Activated CD4-positive, alpha-beta T cell treated with anti-CD3 and anti-CD28 coated beads for 36 hours (primary cell): ENCODE measurements at regions not wholly inside any gene's neighbourhood (a gene's known extent, or its start where the extent isn't known, plus 50 kb on each side); places are given as distances from the start of the nearest gene placed in this dataset.

Experiments
- ATAC-seq: fragments of 200-7000 bp; cut with Tn5 transposase; one replicate; pipeline ENCODE4 v1.10.0; 2021; ENCODE audit warnings: mild to moderate bottlenecking, moderate library complexity
- CTCF ChIA-PET: fragments of 350-600 bp; sonication (Branson Sonifier 250); formaldehyde crosslinking; loops from one replicate; lab custom pipeline; 2021; ENCODE audit warnings: antibody characterized with exemption; lab: Charles Lee
- POLR2A ChIA-PET: fragments of 350-600 bp; sonication (Branson Sonifier 250); formaldehyde crosslinking; loops from one replicate; lab custom pipeline; 2021; ENCODE audit warnings: antibody characterized with exemption, inconsistent platforms; lab: Charles Lee
- DNase-seq: peaks from one replicate; pipeline ENCODE4 v3.0.0-alpha.2; 2020
- H3K27ac Mint-ChIP-seq: one replicate; pipeline ENCODE4 v1.8.0; 2021; ENCODE audit warnings: mixed read lengths
- H3K27me3 Mint-ChIP-seq: one replicate; pipeline ENCODE4 v1.8.0; 2021; ENCODE audit warnings: mixed read lengths
- H3K36me3 Mint-ChIP-seq: one replicate; pipeline ENCODE4 v1.8.0; 2021; ENCODE audit warnings: low read depth, mixed read lengths
- H3K4me1 Mint-ChIP-seq: one replicate; pipeline ENCODE4 v1.8.0; 2021; ENCODE audit warnings: mixed read lengths
- H3K4me3 Mint-ChIP-seq: one replicate; pipeline ENCODE4 v1.8.0; 2021; ENCODE audit warnings: mild to moderate bottlenecking, moderate library complexity, mixed read lengths
- H3K9me3 Mint-ChIP-seq: one replicate; pipeline ENCODE4 v1.8.0; 2021; ENCODE audit warnings: low read depth, mixed read lengths
- intact Hi-C, 2 experiments: fragments of 100-400 bp; cut with DNase I in 1 of 2; cut with micrococcal nuclease in 1 of 2; formaldehyde crosslinking; loops; one replicate each; pipeline versions ENCODE4 v1.14.2 to v1.15.1; 2022 to 2024; cut with DNase I, micrococcal nuclease

- Mint-ChIP-seq H3K9me3 (no peaks in the 10 kb centered on the region), H3K4me3 (no peak overlapping the region), H3K4me1 (no peaks in the 10 kb centered on the region), H3K27me3 (no peaks in the 10 kb centered on the region), H3K36me3 (no peaks in the 10 kb centered on the region), H3K27ac (no peak overlapping the region)
- ChIA-PET CTCF (no interaction called here), POLR2A (no interaction called here)
- no peak for DNase-seq
- ATAC-seq = no peak
- intact Hi-C loops = no loop called here
Observed at GRCh38 chr4:84085986-84086385, 413.1 kb downstream of the NKX6-1 start.

GRCh38 chr4:84070289-84070688 is 428.8 kb downstream of the NKX6-1 start:
- ChIA-PET POLR2A (no interaction called here), CTCF (no interaction called here)
- no peak overlapping the region for H3K27ac Mint-ChIP-seq
- ATAC-seq (no peak), DNase-seq (no peak)
- intact Hi-C loops = no loop called here
- no peaks in the 10 kb centered on the region for H3K4me1 Mint-ChIP-seq
- no peak overlapping the region for H3K4me3 Mint-ChIP-seq
- H3K27me3 Mint-ChIP-seq = peaks cover 4% of the 10 kb centered on the region
- H3K9me3 Mint-ChIP-seq = peaks cover 2% of the 10 kb centered on the region
- H3K36me3 Mint-ChIP-seq = no peaks in the 10 kb centered on the region

DNA sequence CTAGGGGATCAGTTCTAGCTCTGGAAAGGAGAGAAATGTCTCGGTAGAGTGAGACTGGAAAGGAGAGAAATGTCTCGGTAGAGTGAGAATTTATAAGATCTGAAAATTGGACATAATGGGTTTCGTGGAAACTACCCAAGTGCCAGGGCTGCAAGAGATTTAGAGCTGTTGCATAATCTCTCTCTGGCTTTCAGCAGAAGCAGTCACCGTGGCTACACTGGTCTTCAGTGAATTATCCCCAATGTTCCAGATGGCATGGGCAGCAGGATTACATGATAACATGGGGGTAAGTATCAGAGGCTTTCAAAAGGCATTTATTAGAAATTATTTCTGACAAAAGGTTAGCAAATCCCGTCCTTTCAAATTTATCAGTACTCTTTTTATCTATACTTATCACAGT is 435.5 kb downstream of the NKX6-1 start:
- ATAC-seq = no peak
- ChIA-PET POLR2A (interaction anchor here (0.7 kb wide), 1 partner anchor 368 kb away, joined by 3 read pairs; no protein-coding TSS in a partner anchor), CTCF (no interaction called here)
- Mint-ChIP-seq H3K36me3 (no peaks in the 10 kb centered on the region), H3K27ac (no peak overlapping the region), H3K27me3 (peaks cover 2% of the 10 kb centered on the region), H3K4me1 (no peaks in the 10 kb centered on the region), H3K4me3 (no peak overlapping the region), H3K9me3 (no peaks in the 10 kb centered on the region)
- DNase-seq = no peak
- intact Hi-C loops = no loop called here

GRCh38 chr4:84058201-84058600 is 440.9 kb downstream of the NKX6-1 start:
- ATAC-seq (no peak), DNase-seq (no peak)
- H3K27me3 Mint-ChIP-seq = peaks cover 2% of the 10 kb centered on the region
- ChIA-PET CTCF (no interaction called here), POLR2A (no interaction called here)
- no peak overlapping the region for H3K27ac Mint-ChIP-seq
- no peaks in the 10 kb centered on the region for H3K36me3 Mint-ChIP-seq
- no peaks in the 10 kb centered on the region for H3K4me1 Mint-ChIP-seq
- intact Hi-C loops = no loop called here
- no peak overlapping the region for H3K4me3 Mint-ChIP-seq
- H3K9me3 Mint-ChIP-seq = no peaks in the 10 kb centered on the region

GRCh38 chr4:84051639-84052038 is 447.5 kb downstream of the NKX6-1 start:
- no peaks in the 10 kb centered on the region for H3K36me3 Mint-ChIP-seq
- DNase-seq = no peak
- ChIA-PET POLR2A (no interaction called here), CTCF (no interaction called here)
- intact Hi-C loops = no loop called here
- no peak for ATAC-seq
- no peaks in the 10 kb centered on the region for H3K27me3 Mint-ChIP-seq
- H3K4me3 Mint-ChIP-seq = no peak overlapping the region
- no peaks in the 10 kb centered on the region for H3K4me1 Mint-ChIP-seq
- peaks cover 2% of the 10 kb centered on the region for H3K9me3 Mint-ChIP-seq
- no peak overlapping the region for H3K27ac Mint-ChIP-seq

DNA sequence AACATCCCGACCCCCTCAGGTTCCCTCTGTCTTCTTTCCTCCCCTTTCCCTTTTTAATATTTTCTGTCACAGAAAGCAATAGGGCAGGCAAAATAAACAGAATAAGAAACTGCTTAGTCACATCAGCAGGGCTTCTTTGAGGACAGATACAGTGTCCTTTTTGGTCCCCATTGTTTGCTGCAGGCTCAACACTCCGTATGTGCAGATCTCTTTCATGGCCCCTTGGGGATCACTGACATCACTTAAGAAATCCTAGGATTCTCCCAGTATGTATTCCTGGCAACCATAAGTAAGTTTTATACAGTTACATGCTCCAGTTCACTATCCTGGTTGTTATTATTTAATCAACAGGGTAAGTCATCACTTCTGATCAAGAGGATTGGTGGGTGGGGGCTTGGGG is 448.0 kb downstream of the NKX6-1 start:
- H3K27ac Mint-ChIP-seq = no peak overlapping the region
- CTCF ChIA-PET = no interaction called here
- H3K4me3 Mint-ChIP-seq = no peak overlapping the region
- ATAC-seq = no peak
- H3K9me3 Mint-ChIP-seq = peaks cover 2% of the 10 kb centered on the region
- no peaks in the 10 kb centered on the region for H3K27me3 Mint-ChIP-seq
- H3K4me1 Mint-ChIP-seq = no peaks in the 10 kb centered on the region
- DNase-seq = no peak
- no peaks in the 10 kb centered on the region for H3K36me3 Mint-ChIP-seq
- POLR2A ChIA-PET = no interaction called here
- intact Hi-C loops = no loop called here

GRCh38 chr4:84050015-84050414 is 449.1 kb downstream of the NKX6-1 start:
- intact Hi-C loops = no loop called here
- Mint-ChIP-seq H3K4me1 (no peaks in the 10 kb centered on the region), H3K27me3 (no peaks in the 10 kb centered on the region), H3K4me3 (no peak overlapping the region), H3K36me3 (no peaks in the 10 kb centered on the region), H3K27ac (no peak overlapping the region), H3K9me3 (peaks cover 2% of the 10 kb centered on the region)
- CTCF ChIA-PET = no interaction called here
- POLR2A ChIA-PET = no interaction called here
- no peak for DNase-seq
- no peak for ATAC-seq

GRCh38 chr4:84046551-84046950 is 452.5 kb downstream of the NKX6-1 start:
- CTCF ChIA-PET = interaction anchor here (1.1 kb wide), 1 partner anchor 12 kb away, joined by 3 read pairs; no protein-coding TSS in a partner anchor
- intact Hi-C loops = no loop called here
- no peaks in the 10 kb centered on the region for H3K27me3 Mint-ChIP-seq
- peaks cover 2% of the 10 kb centered on the region for H3K9me3 Mint-ChIP-seq
- H3K36me3 Mint-ChIP-seq = no peaks in the 10 kb centered on the region
- no peak overlapping the region for H3K27ac Mint-ChIP-seq
- DNase-seq (no peak), ATAC-seq (no peak)
- H3K4me3 Mint-ChIP-seq = no peak overlapping the region
- POLR2A ChIA-PET = no interaction called here
- H3K4me1 Mint-ChIP-seq = no peaks in the 10 kb centered on the region

DNA sequence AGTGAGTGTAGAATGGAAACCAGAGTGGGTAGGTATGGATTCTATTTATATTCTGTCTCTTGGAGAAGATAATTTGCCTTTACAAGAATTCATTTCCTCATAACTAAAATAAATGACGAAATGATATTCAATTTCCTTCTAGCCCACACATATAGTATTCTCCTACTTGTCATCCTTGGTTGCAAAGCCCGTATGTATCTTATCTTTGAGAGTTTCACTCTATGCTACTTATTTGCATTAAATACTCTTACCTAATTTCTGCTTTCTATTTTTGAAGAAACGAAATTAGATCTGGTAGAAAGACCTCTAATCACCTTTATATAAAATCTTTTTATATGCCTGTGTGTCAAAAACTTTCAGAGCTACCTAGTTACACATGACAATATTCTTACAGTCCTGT is 457.7 kb downstream of the NKX6-1 start:
- CTCF ChIA-PET = no interaction called here
- no peaks in the 10 kb centered on the region for H3K27me3 Mint-ChIP-seq
- no peaks in the 10 kb centered on the region for H3K36me3 Mint-ChIP-seq
- POLR2A ChIA-PET = no interaction called here
- no peaks in the 10 kb centered on the region for H3K9me3 Mint-ChIP-seq
- no peak overlapping the region for H3K4me3 Mint-ChIP-seq
- H3K4me1 Mint-ChIP-seq = no peaks in the 10 kb centered on the region
- intact Hi-C loops = no loop called here
- no peak overlapping the region for H3K27ac Mint-ChIP-seq
- DNase-seq (no peak), ATAC-seq (no peak)

- DNase-seq = no peak
- no peak overlapping the region for H3K4me3 Mint-ChIP-seq
- H3K4me1 Mint-ChIP-seq = no peaks in the 10 kb centered on the region
- no peaks in the 10 kb centered on the region for H3K27me3 Mint-ChIP-seq
- no peaks in the 10 kb centered on the region for H3K9me3 Mint-ChIP-seq
- POLR2A ChIA-PET = no interaction called here
- H3K36me3 Mint-ChIP-seq = no peaks in the 10 kb centered on the region
- intact Hi-C loops = no loop called here
- ATAC-seq = no peak
- no peak overlapping the region for H3K27ac Mint-ChIP-seq
- CTCF ChIA-PET = no interaction called here
Observed at GRCh38 chr4:84035568-84035967, 463.5 kb downstream of the NKX6-1 start.

- DNase-seq = no peak
- H3K4me3 Mint-ChIP-seq = no peak overlapping the region
- ATAC-seq = no peak
- no peaks in the 10 kb centered on the region for H3K4me1 Mint-ChIP-seq
- H3K27me3 Mint-ChIP-seq = no peaks in the 10 kb centered on the region
- ChIA-PET CTCF (no interaction called here), POLR2A (no interaction called here)
- intact Hi-C loops = no loop called here
- no peaks in the 10 kb centered on the region for H3K9me3 Mint-ChIP-seq
- no peaks in the 10 kb centered on the region for H3K36me3 Mint-ChIP-seq
- no peak overlapping the region for H3K27ac Mint-ChIP-seq
Observed at GRCh38 chr4:84032372-84032771, 466.7 kb downstream of the NKX6-1 start.

DNA sequence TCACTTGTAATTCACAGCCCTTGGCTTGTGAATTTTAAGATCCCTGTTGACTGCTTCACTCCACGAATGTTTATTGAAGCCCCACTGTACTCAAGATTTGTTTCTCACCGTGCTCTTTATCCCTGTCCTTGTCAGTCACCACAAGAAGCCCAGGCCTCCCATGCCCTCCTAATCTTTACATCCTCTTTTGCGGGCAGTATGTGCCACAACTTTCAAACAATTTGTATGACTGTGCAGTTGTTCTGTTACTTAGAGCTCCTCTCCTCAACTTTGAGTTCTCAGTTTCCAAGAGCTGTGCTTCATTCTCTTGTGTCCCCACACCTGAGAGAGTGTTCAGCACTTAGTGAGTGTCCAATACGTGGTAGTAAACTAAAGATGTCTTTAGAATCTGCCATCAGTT is 467.7 kb downstream of the NKX6-1 start:
- Mint-ChIP-seq H3K9me3 (no peaks in the 10 kb centered on the region), H3K36me3 (no peaks in the 10 kb centered on the region), H3K27me3 (no peaks in the 10 kb centered on the region), H3K4me1 (no peaks in the 10 kb centered on the region), H3K4me3 (no peak overlapping the region), H3K27ac (no peak overlapping the region)
- ChIA-PET CTCF (no interaction called here), POLR2A (interaction anchor here (0.6 kb wide), 1 partner anchor 679 kb away, joined by 3 read pairs; no protein-coding TSS in a partner anchor)
- intact Hi-C loops = no loop called here
- DNase-seq (no peak), ATAC-seq (no peak)

- Mint-ChIP-seq H3K9me3 (no peaks in the 10 kb centered on the region), H3K27me3 (no peaks in the 10 kb centered on the region), H3K4me1 (no peaks in the 10 kb centered on the region), H3K36me3 (no peaks in the 10 kb centered on the region), H3K4me3 (no peak overlapping the region), H3K27ac (no peak overlapping the region)
- intact Hi-C loops = no loop called here
- DNase-seq (no peak), ATAC-seq (no peak)
- CTCF ChIA-PET = no interaction called here
- POLR2A ChIA-PET = no interaction called here
Observed at GRCh38 chr4:84028340-84028739, 470.8 kb downstream of the NKX6-1 start.
